ENCODE measurements at regions not wholly inside any gene's neighbourhood (a gene's known extent, or its start where the extent isn't known, plus 50 kb on each side); places are given as distances from the start of the nearest gene placed in this dataset.

DNA sequence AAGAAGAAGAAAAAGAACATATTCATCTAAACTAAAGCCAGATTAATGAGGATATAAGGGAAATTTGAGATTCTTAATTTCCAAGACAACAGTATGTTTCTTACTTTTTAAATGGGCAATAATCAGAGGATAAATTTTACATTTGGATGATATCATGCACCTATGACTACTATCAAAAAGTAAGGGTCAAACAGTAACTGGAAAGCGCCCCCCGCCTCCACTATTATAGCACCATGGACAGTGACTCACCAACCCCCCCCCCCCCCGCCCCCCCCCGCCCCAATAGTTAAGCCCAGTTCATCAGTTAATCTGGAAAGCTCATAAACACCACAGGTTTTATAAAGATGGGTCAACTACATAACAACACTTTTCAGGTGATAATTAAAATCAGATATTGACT is 194.3 kb upstream of the DGKB start:
- TF ChIP-seq, protein P1, sequence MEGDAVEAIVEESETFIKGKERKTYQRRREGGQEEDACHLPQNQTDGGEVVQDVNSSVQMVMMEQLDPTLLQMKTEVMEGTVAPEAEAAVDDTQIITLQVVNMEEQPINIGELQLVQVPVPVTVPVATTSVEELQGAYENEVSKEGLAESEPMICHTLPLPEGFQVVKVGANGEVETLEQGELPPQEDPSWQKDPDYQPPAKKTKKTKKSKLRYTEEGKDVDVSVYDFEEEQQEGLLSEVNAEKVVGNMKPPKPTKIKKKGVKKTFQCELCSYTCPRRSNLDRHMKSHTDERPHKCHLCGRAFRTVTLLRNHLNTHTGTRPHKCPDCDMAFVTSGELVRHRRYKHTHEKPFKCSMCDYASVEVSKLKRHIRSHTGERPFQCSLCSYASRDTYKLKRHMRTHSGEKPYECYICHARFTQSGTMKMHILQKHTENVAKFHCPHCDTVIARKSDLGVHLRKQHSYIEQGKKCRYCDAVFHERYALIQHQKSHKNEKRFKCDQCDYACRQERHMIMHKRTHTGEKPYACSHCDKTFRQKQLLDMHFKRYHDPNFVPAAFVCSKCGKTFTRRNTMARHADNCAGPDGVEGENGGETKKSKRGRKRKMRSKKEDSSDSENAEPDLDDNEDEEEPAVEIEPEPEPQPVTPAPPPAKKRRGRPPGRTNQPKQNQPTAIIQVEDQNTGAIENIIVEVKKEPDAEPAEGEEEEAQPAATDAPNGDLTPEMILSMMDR (conservative IDR thresholded peaks at IDR 0.05; ENCODE audit: low read depth, low read length): no peak
- TF ChIP-seq POLR2A (IDR thresholded peaks at IDR 0.05; ENCODE audit: low read depth, low read length): no peak
- no peak for TF ChIP-seq MAZ (IDR thresholded peaks at IDR 0.05; ENCODE audit: borderline replicate concordance, low read depth, low read length)
- TF ChIP-seq, protein P2, sequence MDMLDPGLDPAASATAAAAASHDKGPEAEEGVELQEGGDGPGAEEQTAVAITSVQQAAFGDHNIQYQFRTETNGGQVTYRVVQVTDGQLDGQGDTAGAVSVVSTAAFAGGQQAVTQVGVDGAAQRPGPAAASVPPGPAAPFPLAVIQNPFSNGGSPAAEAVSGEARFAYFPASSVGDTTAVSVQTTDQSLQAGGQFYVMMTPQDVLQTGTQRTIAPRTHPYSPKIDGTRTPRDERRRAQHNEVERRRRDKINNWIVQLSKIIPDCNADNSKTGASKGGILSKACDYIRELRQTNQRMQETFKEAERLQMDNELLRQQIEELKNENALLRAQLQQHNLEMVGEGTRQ (IDR thresholded peaks at IDR 0.05; ENCODE audit: low read depth, low read length): no peak
- TF ChIP-seq RFX5 (IDR thresholded peaks at IDR 0.05; ENCODE audit: low read depth, low read length): no peak
- no peak for TF ChIP-seq BHLHE40 (IDR thresholded peaks at IDR 0.05; ENCODE audit: low read depth, low read length)
- TF ChIP-seq MAFK (IDR thresholded peaks at IDR 0.05; ENCODE audit: low read depth, low read length): no peak
- TF ChIP-seq SMC3 (IDR thresholded peaks at IDR 0.05; ENCODE audit: low read depth, low read length): no peak
- TF ChIP-seq FOS (IDR thresholded peaks at IDR 0.05; ENCODE audit: low read depth, low read length): no peak
- TF ChIP-seq, protein P3, sequence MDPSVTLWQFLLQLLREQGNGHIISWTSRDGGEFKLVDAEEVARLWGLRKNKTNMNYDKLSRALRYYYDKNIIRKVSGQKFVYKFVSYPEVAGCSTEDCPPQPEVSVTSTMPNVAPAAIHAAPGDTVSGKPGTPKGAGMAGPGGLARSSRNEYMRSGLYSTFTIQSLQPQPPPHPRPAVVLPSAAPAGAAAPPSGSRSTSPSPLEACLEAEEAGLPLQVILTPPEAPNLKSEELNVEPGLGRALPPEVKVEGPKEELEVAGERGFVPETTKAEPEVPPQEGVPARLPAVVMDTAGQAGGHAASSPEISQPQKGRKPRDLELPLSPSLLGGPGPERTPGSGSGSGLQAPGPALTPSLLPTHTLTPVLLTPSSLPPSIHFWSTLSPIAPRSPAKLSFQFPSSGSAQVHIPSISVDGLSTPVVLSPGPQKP (IDR thresholded peaks at IDR 0.05; ENCODE audit: borderline replicate concordance, low read depth, low read length): no peak
- TF ChIP-seq CEBPB (IDR thresholded peaks at IDR 0.05; ENCODE audit: low read depth, low read length): no peak
- TF ChIP-seq NFE2L2 (IDR thresholded peaks at IDR 0.05; ENCODE audit: low read depth, low read length): no peak
- no peak for TF ChIP-seq CHD1 (IDR thresholded peaks at IDR 0.05; ENCODE audit: low read depth, low read length)

Measured in IMR-90 (cell line).